Peyer's patch (tissue), 4 donors: ENCODE measurements at regions not wholly inside any gene's neighbourhood (a gene's known extent, or its start where the extent isn't known, plus 50 kb on each side); places are given as distances from the start of the nearest gene placed in this dataset.

Experiments
- DNase-seq, 3 donors: peaks; one replicate each; pipeline ENCODE4 v3.0.0-alpha.2; 2017 to 2019
- H3K27ac ChIP-seq, 4 donors: fragments of 200-600 bp; sonication (generic); one replicate each; pipeline ENCODE4 v1.5.1; 2016 to 2019
- H3K27me3 ChIP-seq, 2 donors: fragments of 200-600 bp; sonication (generic); one replicate each; pipeline ENCODE4 v1.5.1; 2019
- H3K36me3 ChIP-seq, 3 donors: fragments of 200-600 bp; sonication (generic); one replicate each; pipeline ENCODE4 v1.5.1; 2016 to 2019
- H3K4me1 ChIP-seq, 4 donors: fragments of 200-600 bp; sonication (generic); one replicate each; pipeline ENCODE4 v1.5.1; 2016 to 2019
- H3K4me3 ChIP-seq, 4 donors: fragments of 200-600 bp; sonication (generic); 1 replicate in 3 of 4; 2 replicates in 1 of 4; pipeline ENCODE4 v1.5.1; 2016 to 2019; ENCODE audit warnings: mild to moderate bottlenecking in 1 of 4
- H3K9me3 ChIP-seq, 4 donors: fragments of 200-600 bp; sonication (generic); one replicate each; pipeline ENCODE4 v1.5.1; 2016 to 2019; ENCODE audit warnings: mild to moderate bottlenecking in 1 of 4
- POLR2A ChIP-seq, 2 donors: fragments of 450-650 bp; IDR thresholded peaks; one replicate each; pipeline ENCODE4 v1.5.1; 2017; ENCODE audit warnings: antibody characterized with exemption in 2 of 2, mild to moderate bottlenecking in 2 of 2, moderate library complexity in 2 of 2
- TF ChIP-seq, protein P1 (sequence below), 6 experiments: fragments of 450-650 bp in 4 of 6; fragments of 200-600 bp in 2 of 6; sonication (generic) in 1 of 6; IDR thresholded peaks; one replicate each; pipeline ENCODE4 v1.5.1; 2017 to 2019; ENCODE audit warnings: antibody characterized with exemption in 6 of 6, mild to moderate bottlenecking in 3 of 6, moderate library complexity in 1 of 6

DNA sequence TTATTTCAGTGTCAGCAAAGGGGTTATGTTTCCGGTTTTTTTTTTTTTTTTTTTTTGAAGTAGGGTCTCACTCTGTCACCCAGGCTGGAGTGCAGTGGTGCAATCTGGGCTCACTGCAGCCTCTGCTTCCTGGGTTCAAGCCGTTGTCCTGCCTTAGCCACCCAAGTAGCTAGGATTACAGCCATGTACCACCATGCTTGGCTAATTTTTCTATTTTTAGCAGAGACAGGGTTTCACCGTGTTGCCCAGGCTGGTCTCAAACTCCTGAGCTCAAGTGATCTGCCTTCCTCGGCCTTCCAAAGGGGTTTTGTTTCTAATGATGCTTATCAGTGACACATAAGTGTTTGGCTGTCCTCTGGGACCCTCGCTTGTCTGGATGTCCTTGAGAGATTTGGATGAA lies 235.7 kb upstream of the C2CD4B start:
- Histone ChIP-seq H3K4me3 (no peak overlapping the region), H3K27me3 (no peaks in the 10 kb centered on the region), H3K4me1 (peaks cover 0 to 5% (median 0%) of the 10 kb centered on the region in 4 donors), H3K36me3 (no peaks in the 10 kb centered on the region), H3K27ac (no peak overlapping the region), H3K9me3 (peaks cover 0 to 5% (median 0%) of the 10 kb centered on the region in 4 donors)
- TF ChIP-seq, protein P1, sequence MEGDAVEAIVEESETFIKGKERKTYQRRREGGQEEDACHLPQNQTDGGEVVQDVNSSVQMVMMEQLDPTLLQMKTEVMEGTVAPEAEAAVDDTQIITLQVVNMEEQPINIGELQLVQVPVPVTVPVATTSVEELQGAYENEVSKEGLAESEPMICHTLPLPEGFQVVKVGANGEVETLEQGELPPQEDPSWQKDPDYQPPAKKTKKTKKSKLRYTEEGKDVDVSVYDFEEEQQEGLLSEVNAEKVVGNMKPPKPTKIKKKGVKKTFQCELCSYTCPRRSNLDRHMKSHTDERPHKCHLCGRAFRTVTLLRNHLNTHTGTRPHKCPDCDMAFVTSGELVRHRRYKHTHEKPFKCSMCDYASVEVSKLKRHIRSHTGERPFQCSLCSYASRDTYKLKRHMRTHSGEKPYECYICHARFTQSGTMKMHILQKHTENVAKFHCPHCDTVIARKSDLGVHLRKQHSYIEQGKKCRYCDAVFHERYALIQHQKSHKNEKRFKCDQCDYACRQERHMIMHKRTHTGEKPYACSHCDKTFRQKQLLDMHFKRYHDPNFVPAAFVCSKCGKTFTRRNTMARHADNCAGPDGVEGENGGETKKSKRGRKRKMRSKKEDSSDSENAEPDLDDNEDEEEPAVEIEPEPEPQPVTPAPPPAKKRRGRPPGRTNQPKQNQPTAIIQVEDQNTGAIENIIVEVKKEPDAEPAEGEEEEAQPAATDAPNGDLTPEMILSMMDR (IDR thresholded peaks at IDR 0.05) = no peak
- no peak for TF ChIP-seq POLR2A (IDR thresholded peaks at IDR 0.05)
- DNase-seq = no peak

DNA sequence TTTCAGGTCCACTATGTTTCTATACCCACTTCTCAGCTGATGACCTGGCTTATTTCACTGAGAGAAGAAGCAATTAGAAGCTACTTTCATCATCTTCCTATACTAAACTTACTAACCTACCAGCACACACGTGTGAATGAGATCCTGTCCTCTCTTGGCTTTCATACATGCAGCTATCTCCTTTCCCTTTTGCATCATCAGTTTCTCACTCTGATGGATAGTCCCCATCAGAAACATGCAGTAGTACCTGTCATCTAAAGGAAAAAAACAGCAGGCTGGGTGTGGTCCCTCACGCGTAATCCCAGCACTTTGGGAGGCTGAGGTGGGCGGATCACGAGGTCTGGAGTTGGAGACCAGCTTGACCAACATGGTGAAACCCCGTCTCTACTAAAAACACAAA lies 237.6 kb upstream of the C2CD4B start:
- peaks cover 0 to 5% (median 0%) of the 10 kb centered on the region in 4 donors for H3K9me3 ChIP-seq
- no peaks in the 10 kb centered on the region for H3K27me3 ChIP-seq
- no peak overlapping the region for H3K4me3 ChIP-seq
- H3K36me3 ChIP-seq = no peaks in the 10 kb centered on the region
- peaks cover 0 to 5% (median 0%) of the 10 kb centered on the region in 4 donors for H3K4me1 ChIP-seq
- no peak for TF ChIP-seq POLR2A (IDR thresholded peaks at IDR 0.05)
- TF ChIP-seq, protein P1 (IDR thresholded peaks at IDR 0.05) = no peak
- no peak for DNase-seq
- H3K27ac ChIP-seq = peak overlapping the region in 1 of 4 donors; percentile 41

DNA sequence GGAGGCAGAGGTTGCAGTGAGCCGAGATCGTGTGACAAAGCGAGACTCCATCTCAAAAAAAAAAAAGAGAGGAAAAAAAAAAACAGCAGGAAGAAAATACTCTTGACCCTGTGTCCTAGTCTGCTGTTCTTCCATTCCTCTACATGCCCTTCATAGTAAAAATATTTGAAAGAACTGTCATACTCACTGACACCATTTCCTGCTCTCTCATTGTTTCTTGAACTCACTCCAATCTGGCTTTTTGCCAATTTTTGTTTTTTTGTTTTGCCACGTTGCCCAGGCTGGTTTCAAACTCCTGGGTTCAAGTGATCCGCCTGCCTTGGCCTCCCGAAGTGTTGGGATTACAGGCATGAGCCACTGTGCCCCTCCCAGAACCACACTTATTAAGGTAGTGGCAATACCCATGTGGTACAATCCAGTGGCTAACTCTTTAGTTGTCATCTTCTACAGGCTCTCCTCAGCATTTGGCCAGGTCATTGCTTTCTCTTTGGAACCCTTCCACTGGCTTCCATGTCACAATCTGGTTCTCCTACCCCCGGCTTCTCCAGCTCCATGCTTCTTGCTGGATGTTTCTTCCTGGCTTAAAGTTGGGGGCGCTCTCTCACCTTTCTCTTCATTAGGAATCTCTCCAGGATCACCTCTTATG lies 238.2 kb upstream of the C2CD4B start:
- Histone ChIP-seq H3K36me3 (no peaks in the 10 kb centered on the region), H3K27me3 (no peaks in the 10 kb centered on the region), H3K9me3 (peaks cover 0 to under 1% (median 0%) of the 10 kb centered on the region in 4 donors), H3K4me3 (no peak overlapping the region), H3K4me1 (peaks cover 0 to 8% (median 0%) of the 10 kb centered on the region in 4 donors), H3K27ac (peak overlapping the region in 1 of 4 donors; percentile 48)
- no peak for DNase-seq
- TF ChIP-seq, protein P1 (IDR thresholded peaks at IDR 0.05) = no peak
- no peak for TF ChIP-seq POLR2A (IDR thresholded peaks at IDR 0.05)

DNA sequence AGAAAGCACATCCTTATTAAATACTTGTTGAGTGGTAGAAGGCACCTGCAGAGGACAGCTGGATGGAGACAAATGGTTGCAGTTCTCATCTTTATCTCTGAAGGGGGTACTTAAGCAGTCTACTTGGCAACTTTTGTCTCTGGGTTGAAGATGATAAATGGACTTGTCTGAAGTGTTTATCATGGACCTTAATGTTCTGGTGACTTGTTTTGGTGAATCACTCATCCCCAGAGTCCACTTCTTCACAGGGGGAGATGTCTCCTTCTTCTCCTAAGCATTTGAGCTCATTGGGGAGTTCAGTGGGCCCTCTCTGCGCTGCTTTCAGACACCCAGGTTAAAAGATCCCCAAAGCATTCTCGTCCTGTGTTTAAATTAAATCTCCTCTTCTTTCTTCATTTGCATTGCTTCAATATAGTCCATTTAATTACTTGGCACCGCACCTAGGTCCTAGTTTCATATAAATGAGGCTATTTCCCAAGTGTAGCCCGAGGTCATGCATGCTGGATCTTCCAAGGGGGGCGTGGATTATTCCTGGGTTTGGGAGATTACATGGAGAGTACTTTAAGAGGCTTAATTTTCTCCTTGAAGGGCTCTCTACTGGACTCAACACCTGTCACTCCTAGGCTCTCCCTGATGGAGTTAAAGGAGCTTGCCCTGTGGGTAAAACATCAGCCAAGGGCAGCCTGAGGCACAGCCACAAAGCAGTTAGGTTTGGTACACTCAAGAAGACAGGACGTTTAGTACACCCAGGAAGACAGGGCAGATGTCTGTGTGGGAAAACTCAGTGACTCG lies 239.3 kb upstream of the C2CD4B start:
- Histone ChIP-seq H3K27ac (peak overlapping the region in 2 of 4 donors; percentile 12 to 48), H3K9me3 (no peaks in the 10 kb centered on the region), H3K27me3 (no peaks in the 10 kb centered on the region), H3K36me3 (no peaks in the 10 kb centered on the region), H3K4me1 (peaks cover 0 to 11% (median 0%) of the 10 kb centered on the region in 4 donors), H3K4me3 (no peak overlapping the region)
- no peak for DNase-seq
- no peak for TF ChIP-seq POLR2A (IDR thresholded peaks at IDR 0.05)
- TF ChIP-seq, protein P1 (IDR thresholded peaks at IDR 0.05) = no peak

DNA sequence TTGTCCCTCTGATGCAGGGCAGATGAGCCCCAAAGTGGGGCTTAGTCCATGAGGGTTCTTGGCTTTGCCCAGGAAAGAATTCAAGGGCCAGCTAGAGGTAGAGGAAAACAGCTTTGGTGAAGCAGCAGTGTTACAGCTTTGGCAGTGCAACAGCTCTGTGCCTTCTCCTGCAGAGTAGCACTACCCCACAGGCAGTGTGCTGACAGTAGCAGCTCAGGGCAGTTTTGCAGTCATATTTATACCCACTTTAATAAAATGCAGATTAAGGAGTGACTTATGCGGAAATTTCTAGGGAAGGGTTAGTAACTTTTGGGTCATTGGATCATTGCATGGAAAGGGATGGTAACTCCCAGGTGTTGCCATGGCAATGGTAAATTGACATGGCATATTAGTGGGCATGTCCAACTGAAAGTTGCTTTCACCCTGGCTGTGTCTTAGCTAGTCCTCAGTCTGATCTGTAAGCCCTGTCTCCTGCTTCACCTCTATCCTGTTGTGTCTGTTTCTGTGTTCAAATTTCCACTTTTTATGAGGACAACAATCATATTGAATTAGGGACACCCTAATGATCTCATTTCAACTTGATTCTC lies 241.3 kb upstream of the C2CD4B start:
- TF ChIP-seq POLR2A (IDR thresholded peaks at IDR 0.05) = no peak
- TF ChIP-seq, protein P1 (IDR thresholded peaks at IDR 0.05) = no peak
- Histone ChIP-seq H3K27ac (no peak overlapping the region), H3K9me3 (no peaks in the 10 kb centered on the region), H3K27me3 (no peaks in the 10 kb centered on the region), H3K4me3 (no peak overlapping the region), H3K4me1 (peaks cover 0 to 11% (median 0%) of the 10 kb centered on the region in 4 donors), H3K36me3 (no peaks in the 10 kb centered on the region)
- DNase-seq = no peak
